AG09319 (cell line): ENCODE measurements at regions not wholly inside any gene's neighbourhood (a gene's known extent, or its start where the extent isn't known, plus 50 kb on each side); places are given as distances from the start of the nearest gene placed in this dataset.
"Not testable (repeated sequence)": the region's sequence is repeated elsewhere in the genome, so short reads cannot be mapped to it uniquely, and the experiment has no call there.

Experiments
- DNase-seq: peaks from one replicate; pipeline ENCODE4 v3.0.0-alpha.2; 2010; ENCODE audit warnings: low read depth; ENCODE audit errors: extremely low read depth
- TF ChIP-seq, protein P1 (sequence below): IDR thresholded peaks from 2 replicates; pipeline ENCODE4 v1.5.1; 2011; ENCODE audit warnings: low read depth, mild to moderate bottlenecking, inconsistent platforms, low read length, moderate library complexity

DNA sequence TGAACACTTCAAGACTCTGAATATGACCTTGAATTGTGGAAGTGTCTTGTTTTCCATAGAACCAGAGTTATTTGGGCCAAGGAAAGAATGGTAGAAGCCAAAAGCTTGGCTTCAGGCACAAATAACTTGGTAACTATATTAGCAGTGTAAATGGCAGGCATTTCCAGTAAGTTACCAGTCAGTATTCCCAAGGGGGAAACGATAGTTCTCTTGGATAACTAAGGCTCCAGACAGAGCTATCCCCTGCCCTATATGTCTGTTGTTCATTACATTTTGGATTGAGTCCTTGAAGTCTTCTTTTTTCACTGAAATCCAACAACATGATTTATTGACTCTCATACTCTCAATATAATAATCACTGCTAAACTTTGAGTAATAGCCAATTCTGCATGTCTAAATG lies 364.1 kb downstream of the MAGEB5 start:
- TF ChIP-seq, protein P1, sequence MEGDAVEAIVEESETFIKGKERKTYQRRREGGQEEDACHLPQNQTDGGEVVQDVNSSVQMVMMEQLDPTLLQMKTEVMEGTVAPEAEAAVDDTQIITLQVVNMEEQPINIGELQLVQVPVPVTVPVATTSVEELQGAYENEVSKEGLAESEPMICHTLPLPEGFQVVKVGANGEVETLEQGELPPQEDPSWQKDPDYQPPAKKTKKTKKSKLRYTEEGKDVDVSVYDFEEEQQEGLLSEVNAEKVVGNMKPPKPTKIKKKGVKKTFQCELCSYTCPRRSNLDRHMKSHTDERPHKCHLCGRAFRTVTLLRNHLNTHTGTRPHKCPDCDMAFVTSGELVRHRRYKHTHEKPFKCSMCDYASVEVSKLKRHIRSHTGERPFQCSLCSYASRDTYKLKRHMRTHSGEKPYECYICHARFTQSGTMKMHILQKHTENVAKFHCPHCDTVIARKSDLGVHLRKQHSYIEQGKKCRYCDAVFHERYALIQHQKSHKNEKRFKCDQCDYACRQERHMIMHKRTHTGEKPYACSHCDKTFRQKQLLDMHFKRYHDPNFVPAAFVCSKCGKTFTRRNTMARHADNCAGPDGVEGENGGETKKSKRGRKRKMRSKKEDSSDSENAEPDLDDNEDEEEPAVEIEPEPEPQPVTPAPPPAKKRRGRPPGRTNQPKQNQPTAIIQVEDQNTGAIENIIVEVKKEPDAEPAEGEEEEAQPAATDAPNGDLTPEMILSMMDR, result no peak

DNA sequence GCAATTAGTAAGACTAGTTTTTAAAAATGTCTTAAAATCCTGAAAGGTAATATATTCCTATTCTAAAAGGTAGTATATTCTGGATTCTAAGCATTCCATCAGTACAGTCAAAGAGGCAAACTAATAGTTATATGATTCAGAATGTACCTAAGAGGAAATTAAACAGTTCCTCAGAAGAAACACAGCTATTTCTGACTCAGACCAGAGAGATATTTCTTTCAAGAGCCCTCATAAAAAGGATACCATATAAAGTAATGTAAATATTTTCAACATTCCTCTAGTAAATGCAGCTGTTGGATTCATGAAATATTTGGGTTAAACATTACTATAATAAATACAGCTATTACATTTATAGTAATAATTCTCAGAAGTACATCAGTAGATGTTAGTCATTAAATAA lies 358.3 kb downstream of the MAGEB5 start:
- TF ChIP-seq, protein P1, result no peak
- no peak for DNase-seq

More for the DNA sequence above, 364.1 kb downstream of the MAGEB5 start:
- DNase-seq, result no peak

DNA sequence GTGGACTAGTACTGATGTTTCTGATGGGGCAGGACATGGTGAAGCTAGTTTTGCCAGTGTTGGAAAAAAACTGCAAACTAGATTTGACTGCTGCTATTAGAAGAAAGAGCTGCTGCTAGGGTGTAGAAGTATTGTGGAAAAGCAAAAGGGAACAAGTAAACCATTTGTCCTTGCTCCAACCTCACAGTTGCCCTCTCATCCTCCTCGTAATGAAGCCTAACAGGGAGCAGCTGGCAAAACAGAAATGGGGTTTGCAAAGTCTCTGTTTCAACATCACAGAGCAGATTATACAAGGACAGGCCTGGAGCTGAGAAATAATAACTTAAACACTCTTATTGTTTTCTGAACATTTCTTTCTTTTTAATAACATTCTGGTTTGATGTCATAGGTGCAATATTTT lies 346.2 kb downstream of the MAGEB5 start:
- no peak for DNase-seq
- TF ChIP-seq, protein P1, result no peak

GRCh38 chrX:26559855-26560254 lies 343.9 kb downstream of the MAGEB5 start:
- TF ChIP-seq, protein P1, result no peak
- no peak for DNase-seq

DNA sequence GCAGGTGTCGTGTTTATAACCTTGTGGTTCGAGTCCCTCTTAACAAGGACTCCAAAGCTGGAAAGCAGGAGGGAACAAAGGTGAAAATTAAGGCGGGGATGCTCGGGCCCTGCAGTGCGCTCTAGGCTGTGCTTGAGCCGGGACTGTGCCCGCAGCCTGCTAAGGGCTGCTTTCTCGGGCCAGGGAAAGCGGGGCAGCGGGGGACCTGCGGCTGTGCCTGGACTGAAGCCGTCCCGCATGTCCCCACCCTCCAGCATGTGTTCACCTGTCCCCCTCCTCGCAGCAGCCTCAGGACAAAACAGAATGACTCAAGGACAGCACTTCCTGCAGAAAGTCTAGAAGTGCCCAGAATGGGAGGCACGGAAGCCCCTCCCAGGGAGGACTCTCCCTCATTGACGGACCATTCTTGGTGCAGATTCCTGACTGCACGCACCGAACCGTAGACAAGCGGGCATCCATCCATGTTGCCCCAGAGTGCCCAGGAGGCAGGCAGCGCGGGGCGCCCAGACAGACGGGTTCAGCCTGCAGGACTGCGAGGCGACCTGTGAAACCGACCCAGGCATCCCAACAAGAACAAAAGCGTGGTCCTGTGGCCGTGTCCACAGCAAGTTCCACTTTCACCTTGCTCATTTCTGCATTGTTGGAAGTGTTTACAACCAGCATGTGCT lies 342.9 kb downstream of the MAGEB5 start:
- TF ChIP-seq, protein P1, result no peak
- no peak for DNase-seq

DNA sequence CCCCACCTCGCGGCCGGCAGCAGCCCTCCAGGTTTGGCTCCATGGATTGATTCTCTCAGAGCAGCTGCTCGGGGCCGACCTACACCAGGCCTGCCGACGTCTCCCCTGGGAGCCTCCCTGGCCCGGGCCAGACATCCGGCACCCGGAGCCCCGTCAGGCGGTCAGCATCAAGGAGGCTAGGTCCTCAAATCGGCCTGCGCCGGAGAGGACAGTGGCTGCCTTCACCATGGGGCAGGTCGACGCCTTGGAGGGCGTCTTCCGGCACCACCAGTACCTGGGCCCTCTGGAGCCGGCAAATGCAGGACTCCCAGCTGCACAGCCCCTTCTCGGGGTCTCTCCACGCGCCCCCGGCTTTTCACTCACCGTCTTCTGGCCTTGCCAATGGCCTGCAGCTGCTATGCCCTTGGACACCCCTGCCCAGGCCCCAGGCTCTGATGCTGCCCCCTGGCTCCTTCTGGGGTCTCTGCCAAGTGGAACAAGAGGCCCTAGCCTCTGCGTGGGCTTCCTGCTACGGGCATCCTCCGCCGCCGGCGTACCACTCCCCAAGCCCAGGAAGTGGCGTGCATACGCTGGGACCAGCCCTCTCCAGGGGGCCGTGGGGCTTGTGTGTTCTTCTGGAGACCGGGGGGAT lies 341.8 kb downstream of the MAGEB5 start:
- TF ChIP-seq, protein P1, result no peak
- no peak for DNase-seq

DNA sequence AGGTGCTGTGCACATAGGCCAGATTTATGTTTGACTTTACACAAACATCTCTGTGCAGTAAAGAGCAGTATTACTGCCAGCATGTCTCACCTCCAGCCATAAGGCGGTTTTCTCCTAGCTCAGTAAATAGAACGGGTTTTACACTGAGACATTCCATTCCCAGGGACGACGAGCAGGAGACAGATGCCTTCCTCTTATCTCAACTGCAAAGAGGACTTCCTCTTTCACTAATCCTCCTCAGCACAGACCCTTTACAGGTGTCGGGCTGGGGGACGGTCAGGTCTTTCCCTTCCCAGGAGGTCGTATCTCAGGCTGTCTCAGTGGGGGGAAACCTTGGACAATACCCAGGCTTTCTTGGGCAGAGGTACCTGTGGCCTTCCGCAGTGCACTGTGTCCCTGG lies 309.8 kb downstream of the MAGEB5 start:
- DNase-seq, result not testable (repeated sequence)

GRCh38 chrX:26522501-26522900 lies 306.5 kb downstream of the MAGEB5 start:
- DNase-seq, result no peak
- TF ChIP-seq, protein P1, result no peak
